ENCODE measurements at regions not wholly inside any gene's neighbourhood (a gene's known extent, or its start where the extent isn't known, plus 50 kb on each side); places are given as distances from the start of the nearest gene placed in this dataset.

- WGBS (ENCODE audit: insufficient coverage, low coverage, missing lambda C conversion rate): 0% methylated on average over 5 of the region's 5 CpGs
- H3K4me1 ChIP-seq (replicated peaks in 1 of 2; ENCODE audit: control insufficient read depth in 2 of 2, insufficient read depth in 2 of 2, low read length in 2 of 2): no peaks in the 10 kb centered on the region
- TF ChIP-seq SIX5 (IDR thresholded peaks at IDR 0.05; ENCODE audit: borderline replicate concordance in 1 of 2, insufficient read depth in 1 of 2, low read depth in 1 of 2, low read length in 2 of 2): no peak
- no peak for TF ChIP-seq ELF4 (CRISPR knock-in tag; IDR thresholded peaks at IDR 0.05)
- TF ChIP-seq EGR1 (conservative IDR thresholded peaks at IDR 0.05): no peak
- no peak for TF ChIP-seq ZBTB11 (CRISPR knock-in tag; IDR thresholded peaks at IDR 0.05)
- TF ChIP-seq CHCHD3 (CRISPR knock-in tag; IDR thresholded peaks at IDR 0.05): no peak
- no peak for TF ChIP-seq HBP1 (CRISPR knock-in tag; IDR thresholded peaks at IDR 0.05)
- no peak for TF ChIP-seq ELK1 (CRISPR knock-in tag; IDR thresholded peaks at IDR 0.05)
- TF ChIP-seq TFAM (CRISPR knock-in tag; conservative IDR thresholded peaks at IDR 0.05): no peak
- TF ChIP-seq HEY1 (CRISPR knock-in tag; IDR thresholded peaks at IDR 0.05; ENCODE audit: borderline replicate concordance): no peak
- TF ChIP-seq PCBP1 (IDR thresholded peaks at IDR 0.05; ENCODE audit: low read depth, low read length, poor library complexity, severe bottlenecking): no peak
- no peak for TF ChIP-seq USF2 (CRISPR knock-in tag; IDR thresholded peaks at IDR 0.05)
- TF ChIP-seq ZNF699 (CRISPR knock-in tag; IDR thresholded peaks at IDR 0.05; ENCODE audit: insufficient replicate concordance): no peak
- no peaks in the 10 kb centered on the region for H3K79me2 ChIP-seq (ENCODE audit: control insufficient read depth, insufficient read depth, low read length)
- no peak overlapping the region for H3K4me3 ChIP-seq
- no peak for ATAC-seq
- H3K9me3 ChIP-seq (replicated peaks; ENCODE audit: control insufficient read depth, insufficient read depth, low read depth, low read length): no peaks in the 10 kb centered on the region
- no peak overlapping the region for H2AFZ ChIP-seq (ENCODE audit: low read depth, low read length)
- no peaks in the 10 kb centered on the region for H4K20me1 ChIP-seq (replicated peaks; ENCODE audit: control insufficient read depth, insufficient read depth, low read length)
- intact Hi-C loops (cut with micrococcal nuclease) (no loop called here), in situ Hi-C loops (cut with MboI) (loop anchor here (5.0 kb wide), 1 partner anchor 99 kb away; no protein-coding TSS in a partner anchor)
- H3K9ac ChIP-seq (ENCODE audit: insufficient read depth in 1 of 2, low read depth in 2 of 2, low read length in 2 of 2): no peak overlapping the region
- no peaks in the 10 kb centered on the region for H3K9me1 ChIP-seq (ENCODE audit: control insufficient read depth, insufficient read depth, low read length)
- no TSS peak for BruUV-seq (replicated peaks)
- H3K4me2 ChIP-seq (ENCODE audit: insufficient read depth, low read length): no peak overlapping the region
- DNase-seq (ENCODE audit: extremely low read depth in 1 of 4, low spot score in 3 of 4): no peak
- FAIRE-seq: no peak
- H3K36me3 ChIP-seq (ENCODE audit: control insufficient read depth, insufficient read depth, low read length): no peaks in the 10 kb centered on the region
- POLR2A ChIA-PET: no interaction called here
- H3K27ac ChIP-seq (ENCODE audit: extremely low read depth, low read depth, low read length): no peak overlapping the region
- peaks cover 11 to 12% of the 10 kb centered on the region in 2 experiments; a peak in 4 of 5 replicates for H3K27me3 ChIP-seq (ENCODE audit: control insufficient read depth in 2 of 2, insufficient read depth in 2 of 2, low read length in 2 of 2)
- CTCF ChIA-PET (ENCODE audit: low intra/inter-chr PET ratio): no interaction called here
Measured at GRCh38 chr15:60076045-60076444, 71.9 kb downstream of the FOXB1 start.

Measured in K562 (cell line).